ENCODE measurements at regions not wholly inside any gene's neighbourhood (a gene's known extent, or its start where the extent isn't known, plus 50 kb on each side); places are given as distances from the start of the nearest gene placed in this dataset.

- TF ChIP-seq, protein P1, sequence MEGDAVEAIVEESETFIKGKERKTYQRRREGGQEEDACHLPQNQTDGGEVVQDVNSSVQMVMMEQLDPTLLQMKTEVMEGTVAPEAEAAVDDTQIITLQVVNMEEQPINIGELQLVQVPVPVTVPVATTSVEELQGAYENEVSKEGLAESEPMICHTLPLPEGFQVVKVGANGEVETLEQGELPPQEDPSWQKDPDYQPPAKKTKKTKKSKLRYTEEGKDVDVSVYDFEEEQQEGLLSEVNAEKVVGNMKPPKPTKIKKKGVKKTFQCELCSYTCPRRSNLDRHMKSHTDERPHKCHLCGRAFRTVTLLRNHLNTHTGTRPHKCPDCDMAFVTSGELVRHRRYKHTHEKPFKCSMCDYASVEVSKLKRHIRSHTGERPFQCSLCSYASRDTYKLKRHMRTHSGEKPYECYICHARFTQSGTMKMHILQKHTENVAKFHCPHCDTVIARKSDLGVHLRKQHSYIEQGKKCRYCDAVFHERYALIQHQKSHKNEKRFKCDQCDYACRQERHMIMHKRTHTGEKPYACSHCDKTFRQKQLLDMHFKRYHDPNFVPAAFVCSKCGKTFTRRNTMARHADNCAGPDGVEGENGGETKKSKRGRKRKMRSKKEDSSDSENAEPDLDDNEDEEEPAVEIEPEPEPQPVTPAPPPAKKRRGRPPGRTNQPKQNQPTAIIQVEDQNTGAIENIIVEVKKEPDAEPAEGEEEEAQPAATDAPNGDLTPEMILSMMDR (IDR thresholded peaks at IDR 0.05) = no peak
- no peak for TF ChIP-seq POLR2A (IDR thresholded peaks at IDR 0.05)
Measured at GRCh38 chr14:66361013-66361412, 125.2 kb upstream of the CCDC196 start.

All from uterus (tissue), 2 donors.